ENCODE measurements at regions not wholly inside any gene's neighbourhood (a gene's known extent, or its start where the extent isn't known, plus 50 kb on each side); places are given as distances from the start of the nearest gene placed in this dataset.

DNA sequence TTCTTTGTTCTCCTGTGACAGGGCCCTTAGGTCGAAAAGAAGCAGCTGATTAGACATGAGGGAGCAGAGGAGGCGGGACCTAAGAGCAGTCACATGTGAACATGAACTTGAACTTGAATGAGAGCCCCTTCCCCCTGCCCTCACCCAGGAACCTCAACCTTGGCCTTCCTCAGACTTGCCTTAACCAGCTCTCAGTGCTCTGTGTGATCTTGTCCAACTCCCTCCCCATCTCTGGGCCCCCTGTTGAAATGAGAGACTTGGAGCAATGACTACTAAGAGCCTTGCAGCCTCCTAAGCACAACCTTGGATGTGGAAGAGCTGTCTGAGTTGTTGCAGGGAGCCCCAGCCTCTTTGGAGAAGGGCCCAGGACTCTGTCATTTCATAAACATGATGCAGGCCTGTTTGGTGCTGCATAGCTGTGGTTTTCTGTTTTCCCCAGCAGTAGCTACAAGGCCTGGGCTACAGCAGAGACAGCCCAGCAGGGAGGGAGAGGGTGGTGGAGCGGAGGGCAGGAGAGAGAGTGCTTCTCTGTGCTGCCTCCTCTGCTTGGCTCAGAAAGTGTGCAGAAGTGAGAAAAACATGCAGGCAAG, 123.9 kb upstream of the ZMIZ1 start:
- peak; percentile 95 for DNase-seq (ENCODE audit: low read depth)

DNA sequence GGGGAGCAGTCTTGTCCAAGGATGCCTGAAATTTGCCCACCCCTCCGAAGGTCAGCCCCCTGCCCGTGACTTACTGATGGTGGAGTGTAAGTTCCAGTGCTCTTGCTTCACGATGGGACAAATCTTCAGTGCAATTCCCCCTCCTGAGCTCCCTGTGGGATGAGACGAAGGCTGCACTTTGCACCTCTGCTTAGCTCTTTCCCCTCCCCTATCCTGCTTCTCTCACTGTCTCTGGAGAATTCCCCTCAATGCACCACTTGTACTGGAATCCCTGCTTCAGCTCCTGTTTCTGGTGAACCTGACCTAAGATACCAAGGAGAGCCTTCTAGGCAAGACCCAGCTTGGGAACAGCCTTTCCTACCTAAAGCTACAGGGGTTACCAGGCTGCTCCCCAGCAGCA, 122.9 kb upstream of the ZMIZ1 start:
- DNase-seq (ENCODE audit: low read depth), result no peak

DNA sequence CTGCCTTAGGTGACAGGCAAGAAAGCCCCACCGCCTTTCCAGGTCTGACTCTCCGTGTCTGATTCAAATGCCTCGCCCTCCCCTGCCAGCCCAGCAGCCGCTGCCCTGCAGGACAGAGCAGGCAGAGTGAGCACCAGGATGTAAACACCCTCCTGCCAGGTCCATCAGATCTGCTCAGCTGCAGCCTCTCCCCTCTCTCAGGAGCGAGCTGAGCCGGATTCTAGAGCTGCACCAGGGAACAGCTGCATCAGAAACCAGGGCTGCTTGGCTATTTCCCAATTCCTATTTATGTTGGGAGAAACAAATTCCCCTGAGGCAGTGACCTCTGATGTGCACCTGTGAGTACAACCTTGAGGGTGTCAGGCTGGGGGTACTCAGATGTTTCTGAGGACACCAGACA, 121.5 kb upstream of the ZMIZ1 start:
- DNase-seq (ENCODE audit: low read depth), result no peak

DNA sequence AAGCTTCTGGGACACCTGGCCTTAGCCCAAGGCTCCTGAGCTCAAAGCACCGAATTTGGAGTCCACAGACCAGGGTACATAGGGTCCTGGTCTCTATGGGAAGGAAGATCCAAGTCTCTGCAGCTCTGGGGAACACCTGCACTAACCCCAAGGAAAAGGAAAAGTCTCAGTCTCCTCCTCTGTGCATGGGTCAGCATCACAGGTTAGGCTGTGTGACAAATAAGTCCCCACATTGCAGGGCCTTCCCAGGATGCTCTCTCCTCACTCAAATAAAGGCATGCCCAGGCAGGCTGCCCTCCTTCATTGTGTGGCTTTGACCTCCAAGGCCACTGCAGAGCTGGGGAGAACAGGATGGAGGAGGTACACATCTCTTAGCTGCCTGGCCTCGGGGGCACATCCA, 121.0 kb upstream of the ZMIZ1 start:
- no peak for DNase-seq (ENCODE audit: low read depth)

DNA sequence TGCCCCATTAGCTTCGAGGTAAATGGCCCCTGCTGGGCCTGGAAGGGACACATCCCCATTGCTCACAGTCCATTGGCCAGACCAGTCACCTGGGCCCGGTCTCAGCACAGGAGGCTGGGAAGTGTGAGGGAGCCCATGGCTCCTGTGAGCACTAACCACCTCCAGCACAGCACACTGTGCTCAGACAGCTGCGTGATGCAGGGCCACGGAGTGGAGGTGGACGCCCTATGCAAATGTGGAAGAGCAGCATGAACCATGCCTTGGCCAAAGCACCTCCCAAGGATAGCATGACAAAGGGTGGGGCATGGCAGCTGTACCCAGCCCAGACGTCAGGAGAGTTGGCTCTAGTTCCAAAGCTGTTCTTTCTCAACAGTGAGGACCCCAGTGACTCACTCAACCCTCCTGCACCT, 120.1 kb upstream of the ZMIZ1 start:
- DNase-seq (ENCODE audit: low read depth), result peak; percentile 44

DNA sequence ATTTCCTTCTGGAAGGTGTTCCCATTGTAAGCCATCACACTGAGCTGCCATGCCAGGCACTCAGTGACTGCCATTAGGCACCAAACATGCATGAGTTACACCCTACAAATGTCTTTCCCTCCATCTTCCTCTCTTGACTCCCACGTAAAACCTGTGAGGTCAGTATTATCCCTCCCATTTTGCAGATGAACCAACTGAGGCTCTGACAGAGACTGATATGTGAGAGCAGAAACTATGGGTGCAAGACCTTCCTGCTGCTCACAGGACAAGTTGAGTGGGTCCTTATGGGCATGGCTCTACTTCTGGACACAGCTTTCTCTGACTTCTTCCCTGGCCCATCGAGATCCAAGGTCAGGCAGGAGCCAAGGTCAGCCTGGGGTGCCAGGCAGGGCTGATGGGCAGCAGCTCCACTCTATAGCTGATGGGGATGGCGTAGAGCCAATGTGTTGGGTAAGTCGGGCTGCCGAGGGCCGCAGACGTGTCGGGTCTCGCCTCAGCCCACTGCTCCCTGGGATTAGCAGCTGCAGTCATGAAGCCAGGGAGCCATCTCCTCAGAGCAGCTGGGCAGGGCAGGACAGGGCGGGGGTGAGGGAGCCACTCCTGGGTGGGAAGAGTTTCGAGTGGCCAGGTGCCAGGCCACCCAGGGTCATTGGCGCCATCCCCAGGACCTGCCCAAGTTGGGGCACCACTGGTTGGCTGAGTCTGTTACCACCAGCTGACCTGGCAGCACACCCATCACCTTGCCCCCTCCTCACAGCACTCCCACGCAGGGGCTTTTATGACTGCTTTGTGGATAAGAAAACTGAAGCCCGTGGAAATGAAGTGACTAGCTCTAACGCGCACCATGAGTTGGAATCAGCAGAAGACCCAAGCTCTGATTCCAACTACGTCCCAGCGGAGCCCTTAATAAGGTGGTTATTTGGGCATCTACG, 117.8 kb upstream of the ZMIZ1 start:
- no peak for DNase-seq (ENCODE audit: low read depth)

DNA sequence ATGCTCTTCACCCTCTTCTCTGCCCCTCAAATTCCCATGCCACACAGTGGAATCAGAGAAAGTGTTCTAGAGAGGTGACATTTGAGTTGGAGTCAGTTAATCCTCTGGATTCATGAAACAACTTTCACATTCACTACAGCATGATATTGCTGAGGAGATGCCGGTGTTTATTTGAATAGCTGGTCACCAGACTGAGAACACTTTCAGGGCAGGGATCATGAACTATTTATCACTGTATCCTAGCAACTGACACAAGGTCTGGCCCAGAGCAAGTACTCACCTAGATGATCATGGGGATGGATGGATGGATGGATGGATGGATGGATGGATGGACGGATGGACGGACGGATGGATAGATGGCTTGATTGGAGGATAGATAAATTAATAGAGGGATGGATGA, 116.7 kb upstream of the ZMIZ1 start:
- DNase-seq (ENCODE audit: low read depth), result no peak

DNA sequence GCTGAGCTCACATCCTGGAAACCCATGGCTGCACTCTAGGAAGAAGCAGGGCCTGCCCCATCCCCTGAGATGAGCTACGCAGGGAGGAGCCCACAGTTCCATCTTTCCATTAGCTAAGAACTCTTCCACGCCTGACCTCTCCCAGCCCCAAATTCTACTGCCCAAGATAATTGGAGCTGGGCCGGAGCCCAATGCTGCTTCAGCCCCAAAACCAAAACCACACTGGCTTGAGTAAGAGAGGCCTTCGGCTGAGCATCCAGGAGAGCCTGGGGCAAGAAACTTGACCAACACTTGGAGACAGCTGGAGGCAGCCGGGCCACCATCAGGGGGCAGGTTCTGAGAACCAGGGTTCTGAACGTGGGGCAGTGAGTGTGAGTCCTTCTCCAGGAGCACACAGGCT, 116.1 kb upstream of the ZMIZ1 start:
- peak; percentile 95 for DNase-seq (ENCODE audit: low read depth)

DNA sequence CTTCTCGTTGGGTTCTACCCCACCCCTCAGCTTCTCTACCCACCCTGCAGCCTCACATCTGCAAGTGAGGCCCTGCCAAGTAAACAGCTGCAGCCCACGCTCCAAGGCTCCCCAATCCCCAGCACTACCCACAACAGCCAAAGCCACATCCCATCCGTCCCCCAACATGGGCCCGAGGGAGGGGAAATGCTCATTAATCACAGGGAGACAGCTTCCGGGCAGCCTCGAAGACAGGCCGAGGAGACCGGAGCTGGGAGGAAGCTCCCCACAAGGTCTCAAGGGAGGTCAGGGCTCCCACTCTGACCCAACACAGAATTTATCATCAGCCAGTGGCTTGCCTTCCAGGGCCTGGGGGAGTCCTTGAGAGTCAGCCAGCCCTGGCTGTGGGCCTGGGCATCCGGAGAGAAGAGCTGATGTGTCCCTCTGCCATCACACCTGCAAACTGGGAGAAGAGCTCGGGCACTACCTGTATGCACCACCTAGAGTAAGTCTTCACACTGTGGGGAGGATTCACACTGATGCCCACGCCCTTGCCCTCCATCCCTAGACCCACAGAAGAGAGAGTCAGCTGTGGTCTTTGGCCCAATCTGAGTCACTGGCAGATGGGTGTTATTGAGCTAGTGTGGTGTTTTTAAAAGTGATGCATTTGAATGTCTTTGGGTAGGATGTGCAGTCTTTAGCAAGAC, 115.5 kb upstream of the ZMIZ1 start:
- DNase-seq (ENCODE audit: low read depth), result peak; percentile 19

DNA sequence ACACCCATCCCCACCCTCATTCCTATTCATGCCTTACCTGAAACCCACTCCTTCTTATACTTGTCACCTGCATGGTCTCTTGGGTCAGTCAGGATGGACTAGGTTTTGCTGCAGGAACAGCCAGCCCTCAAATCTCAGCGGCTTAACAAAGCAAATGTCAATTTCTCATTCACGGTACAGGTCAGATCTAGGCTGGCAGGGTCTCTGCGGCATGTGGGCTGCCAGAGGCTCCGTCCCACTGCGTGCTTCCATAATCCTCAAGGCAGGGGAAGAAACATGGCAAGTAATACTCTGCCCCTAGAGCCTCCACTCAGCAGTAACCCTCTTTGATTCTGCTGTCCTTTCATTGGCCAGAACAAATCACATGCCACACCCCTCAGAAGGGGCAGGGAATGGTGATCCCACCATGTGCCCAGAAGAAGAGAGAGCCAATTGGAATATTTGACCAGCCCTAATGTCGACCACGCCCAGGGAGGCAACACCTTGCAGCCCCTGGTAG, 114.9 kb upstream of the ZMIZ1 start:
- no peak for DNase-seq (ENCODE audit: low read depth)

DNA sequence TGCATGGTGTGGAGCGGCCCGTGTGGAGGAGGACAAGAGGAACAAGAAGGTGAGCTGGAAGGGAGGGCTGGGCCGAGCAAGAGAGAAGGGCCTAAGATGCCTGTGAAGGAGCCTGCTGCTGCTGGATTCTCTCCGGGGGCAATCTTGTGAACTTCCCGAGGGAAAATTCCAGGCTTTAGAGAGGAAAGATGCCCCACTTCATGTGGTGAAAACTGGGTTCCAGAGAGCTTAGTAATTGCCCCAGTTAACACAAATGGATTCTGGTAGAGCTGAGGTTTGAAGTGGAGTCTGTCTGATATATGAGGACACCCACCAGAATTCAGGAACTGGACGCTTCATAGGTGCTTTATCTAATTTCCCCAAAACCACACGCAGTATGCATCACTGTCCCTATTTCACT, 114.1 kb upstream of the ZMIZ1 start:
- DNase-seq (ENCODE audit: low read depth), result no peak

DNA sequence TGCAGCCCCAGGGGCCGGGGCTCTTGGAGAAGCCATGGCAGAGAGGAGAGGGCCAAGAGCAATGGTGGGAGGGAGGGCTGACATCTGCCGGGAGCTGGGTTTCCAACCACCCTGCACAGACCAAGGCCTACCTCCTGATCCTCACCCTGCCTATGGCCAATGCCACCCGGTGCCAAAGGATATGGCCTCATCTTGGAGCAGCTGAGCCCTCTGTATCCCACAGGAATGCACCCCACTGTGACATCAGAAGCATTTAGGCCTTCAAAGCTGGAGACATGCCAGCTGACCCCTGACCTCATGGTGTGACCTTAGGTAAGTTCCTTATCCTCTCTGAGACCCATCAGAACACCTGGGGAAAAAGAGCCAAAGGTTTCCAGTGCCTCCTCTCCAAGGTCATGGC, 113.6 kb upstream of the ZMIZ1 start:
- no peak for DNase-seq (ENCODE audit: low read depth)

DNA sequence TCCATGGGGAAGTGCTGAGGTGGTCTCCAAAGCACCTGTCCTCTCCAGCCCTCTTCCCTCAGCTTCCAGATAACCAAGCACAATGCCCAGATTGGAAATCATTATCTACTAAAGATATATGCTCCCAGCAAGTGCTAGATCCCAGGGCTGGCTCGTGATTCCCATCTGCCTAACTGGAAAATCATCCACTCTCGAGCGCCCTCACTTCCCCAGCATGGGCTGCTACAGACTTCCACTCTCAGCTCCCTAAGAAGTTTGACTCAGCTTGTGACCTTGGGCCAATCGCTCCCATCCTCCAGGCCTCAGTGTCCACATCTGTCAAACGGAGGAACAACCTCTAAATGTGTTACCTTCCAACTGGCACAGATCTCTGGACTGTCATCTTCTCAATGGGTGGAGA, 112.4 kb upstream of the ZMIZ1 start:
- DNase-seq (ENCODE audit: low read depth), result no peak

DNA sequence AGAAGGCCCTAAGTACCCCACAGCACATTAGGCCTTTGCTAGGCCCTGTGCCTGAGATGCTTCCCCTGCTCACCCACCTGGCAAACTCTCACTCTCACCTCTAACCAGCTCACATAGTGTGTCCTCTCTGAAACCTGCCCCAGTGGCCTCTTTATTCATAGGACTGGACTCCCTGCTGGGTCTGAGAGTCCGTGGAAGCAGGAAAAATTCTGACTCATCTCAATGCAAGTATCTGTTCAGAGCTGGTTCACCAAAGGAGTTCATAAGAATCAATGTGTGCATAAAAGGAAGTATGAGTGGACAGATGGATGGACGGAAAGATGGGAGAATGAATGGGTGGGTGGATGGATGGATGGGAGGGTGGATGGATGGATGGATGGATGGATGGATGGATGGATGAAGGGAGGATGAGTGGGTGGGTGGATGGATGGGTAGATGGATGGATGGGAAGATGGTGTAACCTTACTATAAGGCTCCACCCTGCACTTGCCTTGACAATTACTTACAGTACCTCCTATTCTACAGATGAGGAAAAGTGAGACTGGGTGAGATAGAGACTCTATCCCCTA, 111.2 kb upstream of the ZMIZ1 start:
- DNase-seq (ENCODE audit: low read depth), result no peak

DNA sequence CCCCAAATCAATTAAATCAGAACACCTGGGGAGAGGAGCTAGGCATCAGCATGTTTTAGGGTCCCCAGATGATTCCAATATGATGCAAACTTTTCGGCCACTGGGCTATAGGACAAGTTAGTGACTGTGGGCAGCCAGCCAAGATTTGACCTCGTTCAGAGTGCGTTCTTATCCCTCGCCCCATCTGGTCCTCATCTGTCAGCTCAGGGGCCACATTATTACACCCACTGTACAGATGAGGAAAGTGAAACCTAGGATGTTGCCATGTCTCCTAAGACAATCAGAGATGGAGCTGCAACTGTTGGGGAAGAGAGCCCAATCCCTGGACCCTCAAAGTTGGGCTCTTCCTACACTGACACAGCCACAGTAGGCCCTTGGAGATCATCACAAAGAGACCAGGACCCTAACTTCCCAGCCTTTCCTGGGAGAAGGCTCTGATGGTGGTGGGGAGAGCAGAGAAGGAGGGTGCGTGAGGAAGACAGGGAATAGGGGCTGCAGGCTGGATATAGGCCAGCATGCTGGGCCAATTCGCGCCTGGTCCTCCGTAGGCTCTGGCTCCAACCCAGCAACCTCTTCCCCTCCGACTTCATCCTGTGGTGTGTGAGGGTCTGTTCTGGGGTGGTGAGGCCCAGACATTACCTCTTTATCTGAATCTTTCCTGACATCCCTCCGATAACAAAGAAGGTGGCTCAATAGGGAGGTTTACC, 109.4 kb upstream of the ZMIZ1 start:
- no peak for DNase-seq (ENCODE audit: low read depth)

DNA sequence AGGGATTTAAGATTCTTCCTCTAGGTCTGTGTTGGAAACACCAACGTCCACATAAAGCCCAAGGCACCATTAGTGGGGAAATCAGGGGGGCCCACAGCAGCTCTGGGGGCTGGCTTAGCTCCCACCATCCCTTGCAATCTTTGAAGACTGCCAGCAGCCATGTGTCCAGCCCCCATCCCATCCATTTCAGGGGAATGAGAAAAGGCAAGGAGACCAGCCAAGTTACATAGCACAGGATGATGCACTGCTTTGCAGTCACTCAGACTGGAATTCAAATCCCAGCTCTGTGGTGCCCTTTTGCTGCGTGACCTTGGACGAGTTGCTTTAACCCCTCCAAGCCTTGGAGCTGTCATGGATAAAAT, 108.9 kb upstream of the ZMIZ1 start:
- DNase-seq (ENCODE audit: low read depth), result no peak

DNA sequence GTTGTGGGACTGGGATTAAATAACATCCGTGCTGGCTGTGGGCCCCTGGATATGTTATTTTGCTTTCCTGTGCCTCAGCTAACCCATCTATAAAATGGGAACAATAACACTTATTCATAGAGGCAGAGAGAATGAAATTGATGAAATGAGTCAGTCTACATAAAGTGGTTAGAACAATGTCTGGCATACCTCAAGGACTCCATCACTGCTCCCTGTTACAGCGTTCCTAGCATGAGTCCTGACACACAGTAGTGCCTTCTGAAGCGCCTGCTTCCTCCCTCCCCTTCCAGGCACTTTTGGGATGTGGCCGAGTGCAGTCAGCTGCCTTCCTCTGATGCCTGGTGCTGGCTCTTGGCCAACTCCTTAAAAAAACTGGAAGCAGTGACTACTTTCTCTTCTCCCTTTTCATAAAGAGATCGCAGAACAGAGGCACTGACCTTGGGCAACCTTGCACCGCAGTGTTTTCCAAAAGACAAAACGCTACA, 108.4 kb upstream of the ZMIZ1 start:
- peak; percentile 61 for DNase-seq (ENCODE audit: low read depth)

DNA sequence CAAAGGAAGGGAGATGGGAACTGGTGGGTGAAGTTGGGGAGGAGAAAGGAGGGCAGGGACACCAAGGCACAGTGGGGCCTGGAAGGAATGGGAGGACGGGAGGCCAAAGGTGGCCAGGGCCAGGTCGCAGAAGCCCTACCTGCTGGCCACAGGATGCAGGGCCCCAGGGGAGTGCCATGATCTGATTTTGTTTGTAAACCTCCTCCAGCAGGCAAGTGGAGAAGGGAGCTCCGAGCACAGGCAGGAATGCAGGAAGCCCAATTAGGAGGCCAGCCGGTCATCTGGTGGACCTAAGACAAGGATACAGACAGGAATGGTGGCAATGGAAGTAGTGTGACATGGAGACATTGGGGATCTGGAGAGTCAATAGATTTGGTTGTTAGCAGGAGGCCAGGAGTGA, 107.0 kb upstream of the ZMIZ1 start:
- DNase-seq (ENCODE audit: low read depth), result no peak

DNA sequence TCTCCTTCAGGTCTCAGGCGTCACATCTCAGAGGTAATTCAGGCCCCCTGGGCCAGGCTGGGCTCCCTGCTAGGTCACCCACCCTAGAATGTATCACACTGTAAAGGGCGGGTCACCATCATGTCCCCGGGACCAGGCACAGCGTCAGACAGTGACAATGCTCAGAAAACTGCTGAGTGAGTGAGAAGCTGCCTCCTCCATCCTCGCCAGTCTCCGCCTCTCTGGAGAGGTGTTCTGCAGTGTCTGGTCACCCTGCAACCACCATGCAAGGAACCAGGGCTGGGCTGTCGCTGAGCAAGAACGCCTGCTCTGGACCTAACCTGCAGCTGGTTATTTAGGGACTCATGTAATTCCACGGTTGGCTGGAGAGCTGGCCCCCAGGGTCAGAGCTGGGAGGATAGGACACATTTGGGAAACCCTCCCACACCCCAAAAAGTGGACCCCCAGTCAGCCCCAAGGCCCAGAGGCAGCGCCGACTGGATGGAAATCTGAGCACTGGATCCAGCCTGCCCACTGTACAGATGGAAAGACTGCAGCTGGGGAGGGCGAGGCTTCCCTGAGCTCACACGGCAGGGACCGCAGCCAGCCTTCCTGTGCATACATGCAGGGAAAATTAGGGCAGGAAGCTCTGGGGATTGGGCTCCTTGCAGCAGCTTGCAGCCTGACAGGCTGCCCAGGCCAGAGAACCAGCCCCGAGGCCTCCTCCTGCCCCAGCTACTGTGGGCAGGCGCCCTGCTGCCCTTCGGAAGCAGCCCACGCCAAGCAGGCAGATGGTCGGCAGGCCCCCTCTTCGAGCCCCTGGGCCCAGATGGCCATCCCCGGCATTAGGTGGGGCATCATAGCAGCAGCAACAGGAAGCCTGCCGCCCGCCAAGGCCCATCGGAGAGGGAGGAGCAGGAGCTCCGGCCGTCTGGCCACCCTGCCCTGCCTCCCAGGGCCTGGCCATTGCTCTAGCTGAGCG, 105.4 kb upstream of the ZMIZ1 start:
- no peak for DNase-seq (ENCODE audit: low read depth)

DNA sequence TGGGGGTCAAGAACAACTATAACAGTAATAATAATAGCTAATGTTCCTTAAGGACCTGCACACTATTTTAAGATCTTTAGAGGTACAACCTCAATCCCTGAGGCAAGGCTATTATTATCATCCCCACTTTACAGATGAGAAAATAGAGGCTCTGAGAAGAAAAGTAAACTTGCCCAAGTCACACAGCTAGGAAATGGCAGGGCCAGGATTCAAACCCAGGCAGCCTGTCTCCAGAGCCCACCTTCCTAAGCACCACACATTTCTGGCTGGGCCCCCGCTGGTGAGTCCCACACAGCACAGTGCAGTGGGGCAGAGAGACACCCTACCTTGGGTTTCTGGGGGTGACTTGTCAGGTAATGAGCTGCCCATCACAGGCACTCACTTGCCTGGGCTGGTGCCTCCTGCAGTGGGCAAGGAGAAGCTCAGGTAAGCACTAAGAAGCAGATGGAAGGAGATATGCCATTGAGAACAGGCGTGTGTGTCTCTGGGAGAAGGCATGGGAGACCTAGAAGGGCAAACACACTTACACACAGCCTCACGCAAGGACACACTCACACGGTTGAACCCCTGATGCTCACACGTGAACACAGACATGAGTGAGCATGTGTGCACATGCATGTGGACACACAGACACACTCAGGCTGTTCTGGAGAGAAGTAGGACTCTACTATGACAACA, 104.4 kb upstream of the ZMIZ1 start:
- no peak for DNase-seq (ENCODE audit: low read depth)

All from fibroblast of gingiva (primary cell).